DND-41 (cell line): ENCODE measurements at regions not wholly inside any gene's neighbourhood (a gene's known extent, or its start where the extent isn't known, plus 50 kb on each side); places are given as distances from the start of the nearest gene placed in this dataset.

ENCODE experiments used
- ATAC-seq: fragments of 200-7000 bp; cut with Tn5 transposase; 3 replicates; pipeline ENCODE4 v1.9.1; 2021; ENCODE audit warnings: low read depth; ENCODE audit not compliant: insufficient read depth
- DNase-seq: peaks from one replicate; pipeline ENCODE4 v3.0.0-alpha.2; 2020
- H2AFZ ChIP-seq: 2 replicates; pipeline ENCODE4 v1.6.0; 2012; ENCODE audit warnings: low read depth, low read length
- H3K27ac ChIP-seq: 2 replicates; pipeline ENCODE4 v1.5.1; 2012; ENCODE audit warnings: low read length, inconsistent platforms
- H3K27me3 ChIP-seq: fragments of 200-600 bp; sonication (generic); 2 replicates; pipeline ENCODE4 v1.6.0; 2012; ENCODE audit warnings: low read length, mild to moderate bottlenecking, inconsistent platforms; ENCODE audit not compliant: insufficient read depth, poor library complexity
- H3K36me3 ChIP-seq: 2 replicates; pipeline ENCODE4 v1.5.1; 2012; ENCODE audit warnings: low read length, inconsistent platforms; ENCODE audit not compliant: insufficient read depth
- H3K4me1 ChIP-seq: 2 replicates; pipeline ENCODE4 v1.5.1; 2012; ENCODE audit warnings: mild to moderate bottlenecking, low read length; ENCODE audit not compliant: insufficient read depth
- H3K4me2 ChIP-seq: 2 replicates; pipeline ENCODE4 v1.6.0; 2012; ENCODE audit warnings: mild to moderate bottlenecking, moderate library complexity, low read length, inconsistent platforms; ENCODE audit not compliant: insufficient read depth
- H3K4me3 ChIP-seq, 2 experiments: fragments of 200-600 bp in 1 of 2; shearing (Covaris generic) in 1 of 2; 2 replicates each; pipeline ENCODE4 v1.5.1; 2012 to 2016; ENCODE audit warnings: inconsistent platforms in 2 of 2, low read length in 2 of 2, mild to moderate bottlenecking in 2 of 2, low read depth in 1 of 2, moderate library complexity in 1 of 2
- H3K79me2 ChIP-seq: 2 replicates; pipeline ENCODE4 v1.6.0; 2012; ENCODE audit warnings: low read length, inconsistent platforms; ENCODE audit not compliant: insufficient read depth
- H3K9ac ChIP-seq: 2 replicates; pipeline ENCODE4 v1.6.0; 2012; ENCODE audit warnings: low read depth, mild to moderate bottlenecking, inconsistent platforms, low read length, moderate library complexity
- H3K9me3 ChIP-seq: 2 replicates; pipeline ENCODE4 v1.5.1; 2012; ENCODE audit warnings: low read length, moderate library complexity, mild to moderate bottlenecking, inconsistent platforms; ENCODE audit not compliant: insufficient read depth, severe bottlenecking
- H4K20me1 ChIP-seq: 2 replicates; pipeline ENCODE4 v1.6.0; 2012; ENCODE audit warnings: low read length; ENCODE audit not compliant: insufficient read depth
- CTCF ChIP-seq: IDR thresholded peaks from 2 replicates; pipeline ENCODE4 v1.5.1; 2012; ENCODE audit warnings: borderline replicate concordance, low read length, moderate library complexity, mild to moderate bottlenecking; ENCODE audit not compliant: poor library complexity, severe bottlenecking; ENCODE audit errors: extremely low read depth
- EZH2 ChIP-seq: IDR thresholded peaks from 3 replicates; pipeline ENCODE4 v1.6.1; 2012; ENCODE audit warnings: borderline replicate concordance, low read depth, mild to moderate bottlenecking, moderate library complexity, low read length, inconsistent platforms; ENCODE audit not compliant: severe bottlenecking

DNA sequence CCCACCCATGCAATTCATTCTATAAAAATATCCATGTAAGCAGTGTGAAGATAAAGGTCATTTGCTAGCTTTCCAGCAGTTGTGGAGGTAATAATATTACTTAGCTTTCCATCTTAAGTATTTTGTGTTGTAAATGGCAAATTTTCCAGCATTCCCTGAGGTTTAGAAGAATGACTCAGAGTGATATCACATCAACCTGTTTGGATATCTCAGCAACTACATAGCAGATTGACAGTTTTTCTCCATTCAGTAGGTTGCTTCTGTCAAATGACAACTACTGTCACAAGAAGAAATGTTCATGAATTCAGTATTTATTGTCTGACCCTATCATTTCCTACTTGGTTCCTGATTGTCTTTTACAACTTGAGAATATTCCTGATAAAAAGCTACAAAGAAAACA is 434.9 kb upstream of the GALNTL6 start:
- TF ChIP-seq EZH2 (no peak), CTCF (no peak)
- H3K79me2 ChIP-seq = no peaks in the 10 kb centered on the region
- no peak for DNase-seq
- ATAC-seq = no peak
- no peaks in the 10 kb centered on the region for H3K36me3 ChIP-seq
- no peaks in the 10 kb centered on the region for H3K4me1 ChIP-seq
- no peak overlapping the region for H3K4me3 ChIP-seq
- H3K9ac ChIP-seq = no peak overlapping the region
- no peaks in the 10 kb centered on the region for H3K9me3 ChIP-seq
- no peak overlapping the region for H3K4me2 ChIP-seq
- H3K27me3 ChIP-seq = no peaks in the 10 kb centered on the region
- H2AFZ ChIP-seq = no peak overlapping the region
- no peak overlapping the region for H3K27ac ChIP-seq
- H4K20me1 ChIP-seq = no peaks in the 10 kb centered on the region

GRCh38 chr4:171376724-171377123 is 436.5 kb upstream of the GALNTL6 start:
- Histone ChIP-seq H3K27ac (no peak overlapping the region), H3K4me2 (no peak overlapping the region), H3K9me3 (no peaks in the 10 kb centered on the region), H3K36me3 (no peaks in the 10 kb centered on the region), H3K27me3 (no peaks in the 10 kb centered on the region), H3K4me3 (no peak overlapping the region), H3K4me1 (no peaks in the 10 kb centered on the region), H4K20me1 (no peaks in the 10 kb centered on the region), H2AFZ (no peak overlapping the region), H3K79me2 (no peaks in the 10 kb centered on the region), H3K9ac (no peak overlapping the region)
- ATAC-seq = no peak
- no peak for TF ChIP-seq EZH2
- TF ChIP-seq CTCF = no peak
- no peak for DNase-seq

DNA sequence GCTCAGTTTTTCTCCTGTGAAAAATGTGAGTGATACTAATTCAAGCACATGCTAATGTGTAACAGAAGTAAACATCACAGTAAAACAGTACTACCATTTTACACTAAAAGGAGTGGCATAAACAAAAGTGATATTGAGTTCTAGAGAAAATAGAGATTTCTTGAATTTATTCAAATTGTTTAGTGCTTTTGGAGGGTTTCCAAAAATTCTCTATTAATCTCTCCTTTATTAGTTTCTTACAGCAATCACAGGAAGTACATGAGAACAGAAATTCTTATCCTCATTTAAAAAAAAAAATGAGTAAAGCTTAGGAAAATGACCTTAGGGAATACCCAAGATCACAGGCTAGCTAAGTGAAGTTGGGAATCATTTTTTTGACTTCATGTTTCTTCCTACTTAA is 459.7 kb upstream of the GALNTL6 start:
- no peak overlapping the region for H3K9ac ChIP-seq
- H3K79me2 ChIP-seq = no peaks in the 10 kb centered on the region
- no peak overlapping the region for H2AFZ ChIP-seq
- DNase-seq (no peak), ATAC-seq (no peak)
- no peak for TF ChIP-seq CTCF
- no peak for TF ChIP-seq EZH2
- no peaks in the 10 kb centered on the region for H3K4me1 ChIP-seq
- no peaks in the 10 kb centered on the region for H3K9me3 ChIP-seq
- no peak overlapping the region for H3K4me3 ChIP-seq
- H3K4me2 ChIP-seq = no peak overlapping the region
- H3K36me3 ChIP-seq = no peaks in the 10 kb centered on the region
- no peaks in the 10 kb centered on the region for H3K27me3 ChIP-seq
- no peak overlapping the region for H3K27ac ChIP-seq
- no peaks in the 10 kb centered on the region for H4K20me1 ChIP-seq

DNA sequence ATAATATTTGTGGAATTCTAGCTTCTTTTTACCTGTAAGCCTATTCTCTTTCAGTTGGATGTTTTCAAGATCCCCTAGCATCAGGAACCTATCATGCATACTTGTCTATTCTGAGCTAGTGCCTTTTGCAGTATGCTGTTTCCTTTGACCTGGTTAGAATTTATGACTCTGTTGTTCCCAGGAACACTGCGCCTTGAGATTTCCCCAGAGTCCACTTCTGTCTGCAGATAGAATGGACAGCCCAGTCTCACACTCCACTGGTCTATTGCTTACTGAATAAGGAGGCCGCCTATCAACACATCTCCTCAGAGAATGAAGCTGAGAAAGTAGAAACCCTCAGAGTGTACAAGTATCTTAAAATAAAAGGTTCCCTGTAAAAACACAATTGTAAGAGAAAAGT is 465.1 kb upstream of the GALNTL6 start:
- H3K27me3 ChIP-seq = no peaks in the 10 kb centered on the region
- H3K4me1 ChIP-seq = no peaks in the 10 kb centered on the region
- no peaks in the 10 kb centered on the region for H4K20me1 ChIP-seq
- H3K36me3 ChIP-seq = no peaks in the 10 kb centered on the region
- H2AFZ ChIP-seq = no peak overlapping the region
- no peak overlapping the region for H3K4me2 ChIP-seq
- no peaks in the 10 kb centered on the region for H3K9me3 ChIP-seq
- DNase-seq (no peak), ATAC-seq (no peak)
- TF ChIP-seq CTCF = no peak
- no peak for TF ChIP-seq EZH2
- H3K4me3 ChIP-seq = no peak overlapping the region
- no peaks in the 10 kb centered on the region for H3K79me2 ChIP-seq
- H3K27ac ChIP-seq = no peak overlapping the region
- H3K9ac ChIP-seq = no peak overlapping the region
